DMS79 treated with DMSO at 0.1 percent for 48 hours (cell line): ENCODE measurements at regions not wholly inside any gene's neighbourhood (a gene's known extent, or its start where the extent isn't known, plus 50 kb on each side); places are given as distances from the start of the nearest gene placed in this dataset.

Experiments used
- DNase-seq: peaks from one replicate; lab custom pipeline; 2025; lab: John Stamatoyannopoulos, UW

- no peak for DNase-seq
These were observed 129.7 kb downstream of the FAXC start for GRCh38 chr6:99219788-99220187.

- DNase-seq: no peak
These were observed 132.5 kb downstream of the FAXC start for GRCh38 chr6:99216959-99217358.

GRCh38 chr6:99195986-99196655, 153.4 kb downstream of the FAXC start:
- DNase-seq: no peak

GRCh38 chr6:99192561-99192960, 156.9 kb downstream of the FAXC start:
- no peak for DNase-seq

DNA sequence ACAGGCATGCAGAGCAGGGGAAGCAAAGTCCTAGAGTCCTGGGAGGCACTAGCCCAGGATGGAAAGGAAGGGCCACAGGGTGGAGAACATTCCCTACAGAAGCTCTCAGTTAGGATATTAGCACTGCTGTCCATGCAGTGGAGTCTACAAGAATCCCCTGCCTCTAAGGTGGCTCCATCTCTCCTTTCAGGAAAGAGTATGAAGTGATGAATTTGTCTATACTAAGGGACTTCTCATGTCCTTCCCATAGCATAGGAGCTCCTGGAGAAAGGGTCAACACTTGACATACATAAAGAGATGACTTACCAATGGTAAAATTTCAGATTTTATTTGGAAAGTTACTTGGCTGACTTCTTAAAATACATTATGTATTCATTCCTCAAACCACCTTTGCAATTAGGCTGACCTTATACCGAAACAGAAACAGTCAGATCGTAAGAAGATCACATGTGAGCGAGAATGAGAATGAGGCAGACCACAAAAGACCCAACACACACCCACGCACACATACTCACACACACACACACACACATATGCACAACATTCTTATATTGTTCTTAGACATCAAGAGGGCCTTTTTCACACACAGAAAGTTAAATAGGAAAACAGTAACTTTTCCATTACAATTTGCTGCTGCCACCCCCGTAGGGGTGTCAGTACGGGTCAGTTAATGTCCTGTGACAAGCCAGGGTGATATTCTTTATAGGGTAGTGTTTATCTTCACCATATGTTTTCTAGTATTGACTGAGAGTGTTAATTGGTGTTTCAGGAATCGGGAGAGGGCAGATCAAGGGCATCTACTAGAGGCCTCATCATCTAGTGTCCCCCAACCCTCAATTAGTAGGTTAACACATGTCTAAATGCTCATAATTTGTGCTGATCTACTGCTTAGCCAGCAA, 159.4 kb downstream of the FAXC start:
- no peak for DNase-seq

- peak; percentile 81 for DNase-seq
These were observed 162.0 kb downstream of the FAXC start for GRCh38 chr6:99187429-99187828.

DNA sequence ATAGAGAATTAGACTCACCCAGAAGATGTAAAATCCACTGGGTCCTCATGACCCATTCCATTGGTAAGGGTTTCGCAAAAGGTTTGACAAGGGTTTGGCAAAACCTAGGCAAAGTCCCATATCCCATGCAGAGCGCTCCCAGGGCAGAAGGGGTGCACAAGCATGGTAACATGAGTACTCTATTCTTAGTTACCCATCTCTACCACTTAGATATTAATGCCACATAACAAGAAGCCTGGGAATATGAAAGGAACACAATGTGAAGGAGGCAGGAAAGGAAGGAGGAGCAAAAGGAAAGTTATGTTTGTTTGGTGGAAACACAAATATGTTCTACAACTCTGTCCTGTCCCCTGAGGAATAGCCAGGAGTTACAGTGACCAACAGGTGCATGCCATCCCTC, 163.1 kb downstream of the FAXC start:
- DNase-seq: no peak

GRCh38 chr6:99185525-99185924, 163.9 kb downstream of the FAXC start:
- DNase-seq: peak; percentile 77

GRCh38 chr6:99184696-99185095, 164.8 kb downstream of the FAXC start:
- no peak for DNase-seq

DNA sequence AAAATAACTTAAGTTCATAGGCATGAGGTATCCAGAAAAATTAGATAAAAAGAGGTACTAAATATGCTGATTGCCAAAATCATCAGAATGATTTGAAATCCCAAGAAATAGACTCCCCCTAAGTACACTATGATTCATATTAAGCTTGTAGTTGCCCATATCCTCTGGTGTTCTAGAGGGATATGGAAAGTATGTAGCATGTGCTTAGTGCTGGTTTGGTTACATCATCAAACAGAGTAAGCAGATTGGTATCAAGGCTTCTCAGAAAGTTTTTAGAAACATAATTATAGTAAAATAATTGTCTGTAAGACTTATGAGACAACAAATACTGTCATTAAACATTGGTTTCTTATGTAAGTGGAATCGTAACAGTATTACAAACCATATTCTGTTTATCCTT, 166.4 kb downstream of the FAXC start:
- DNase-seq: no peak

GRCh38 chr6:99181174-99181573, 168.3 kb downstream of the FAXC start:
- no peak for DNase-seq

DNA sequence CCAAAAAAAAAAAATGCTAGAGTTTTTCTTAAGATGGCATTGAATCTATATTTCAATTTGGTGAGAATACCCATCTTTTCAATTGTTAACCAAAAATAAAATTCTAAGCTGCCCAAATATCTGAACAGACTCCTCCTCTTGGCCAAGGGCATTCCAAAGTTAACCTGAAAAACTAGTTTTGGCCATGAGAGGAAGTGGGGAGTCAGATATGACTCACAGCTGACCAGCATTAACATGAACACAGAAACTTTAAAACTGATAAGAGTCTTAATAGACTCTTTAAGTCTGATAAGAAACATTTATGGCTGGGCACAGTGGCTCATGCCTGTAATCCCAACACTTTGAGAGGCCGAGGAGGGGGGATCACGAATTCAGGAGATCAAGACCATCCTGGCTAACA, 171.3 kb downstream of the FAXC start:
- DNase-seq: no peak

- DNase-seq: no peak
These were observed 171.7 kb downstream of the FAXC start for GRCh38 chr6:99177736-99178135.

GRCh38 chr6:99165838-99166237, 183.6 kb downstream of the FAXC start:
- no peak for DNase-seq

- DNase-seq: no peak
These were observed 197.2 kb downstream of the FAXC start for GRCh38 chr6:99152347-99152643.

- no peak for DNase-seq
These were observed 197.7 kb downstream of the FAXC start for GRCh38 chr6:99151634-99152346.

DNA sequence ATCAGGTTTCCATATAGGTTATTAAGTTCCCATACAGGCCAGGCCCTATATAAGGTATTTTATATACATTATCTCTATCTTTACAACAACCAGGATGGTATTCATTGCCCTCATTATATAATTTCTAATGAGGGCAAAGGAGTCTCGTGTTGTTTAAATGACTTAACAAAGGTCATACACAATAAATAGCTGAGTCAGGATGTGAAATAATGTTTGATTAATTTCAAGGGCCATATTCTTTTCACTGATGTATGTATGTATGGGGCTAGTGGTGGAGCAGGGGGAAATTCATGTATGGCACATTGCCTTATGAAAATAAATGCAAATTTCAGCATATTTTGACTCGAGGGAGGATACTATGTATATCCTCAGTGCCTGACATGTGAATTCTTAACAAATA, 200.7 kb downstream of the FAXC start:
- no peak for DNase-seq

- DNase-seq: no peak
These were observed 200.4 kb upstream of the FBXL4 start for GRCh38 chr6:99148111-99148510.

GRCh38 chr6:99147206-99147605, 199.5 kb upstream of the FBXL4 start:
- DNase-seq: no peak

GRCh38 chr6:99146711-99147110, 199.0 kb upstream of the FBXL4 start:
- no peak for DNase-seq

GRCh38 chr6:99145738-99146137, 198.0 kb upstream of the FBXL4 start:
- DNase-seq: no peak

GRCh38 chr6:99143108-99143861, 195.5 kb upstream of the FBXL4 start:
- DNase-seq: no peak
